Esophagus muscularis mucosa (tissue), 4 donors: ENCODE measurements at regions not wholly inside any gene's neighbourhood (a gene's known extent, or its start where the extent isn't known, plus 50 kb on each side); places are given as distances from the start of the nearest gene placed in this dataset.
"Not testable (repeated sequence)": the region's sequence is repeated elsewhere in the genome, so short reads cannot be mapped to it uniquely, and the experiment has no call there.

ENCODE experiments used
- DNase-seq: peaks from one replicate; pipeline ENCODE4 v3.0.0-alpha.2; 2017; ENCODE audit errors: extremely low spot score
- H3K27ac ChIP-seq, 4 donors: fragments of 200-600 bp; sonication (generic); replicated peaks in 1 of 4; 1 replicate in 3 of 4; 2 replicates in 1 of 4; pipeline ENCODE4 v1.5.1; 2016 to 2019; ENCODE audit warnings: mild to moderate bottlenecking in 1 of 4
- H3K27me3 ChIP-seq, 4 donors: fragments of 200-600 bp; sonication (generic); one replicate each; pipeline versions ENCODE4 v1.5.1 to v1.6.0; 2016 to 2019
- H3K36me3 ChIP-seq, 4 donors: fragments of 200-600 bp; sonication (generic); one replicate each; pipeline ENCODE4 v1.5.1; 2016 to 2019
- H3K4me1 ChIP-seq, 4 donors: fragments of 200-600 bp; sonication (generic); one replicate each; pipeline ENCODE4 v1.5.1; 2016 to 2019
- H3K4me3 ChIP-seq, 4 donors: fragments of 200-600 bp; sonication (generic); 1 replicate in 2 of 4; 2 replicates in 2 of 4; pipeline ENCODE4 v1.5.1; 2016 to 2019; ENCODE audit warnings: mild to moderate bottlenecking in 4 of 4, moderate library complexity in 1 of 4
- H3K9me3 ChIP-seq, 4 donors: fragments of 200-600 bp; sonication (generic); 1 replicate in 3 of 4; 2 replicates in 1 of 4; pipeline ENCODE4 v1.5.1; 2016 to 2019
- EP300 ChIP-seq: sonication (generic); formaldehyde crosslinking; IDR thresholded peaks from one replicate; pipeline ENCODE4 v1.6.1; 2017; ENCODE audit warnings: antibody characterized with exemption
- POLR2A ChIP-seq: fragments of 450-650 bp; IDR thresholded peaks from one replicate; pipeline ENCODE4 v1.6.1; 2017; ENCODE audit warnings: antibody characterized with exemption, moderate library complexity, mild to moderate bottlenecking, low read depth
- POLR2AphosphoS5 ChIP-seq, 2 donors: sonication (generic); formaldehyde crosslinking; IDR thresholded peaks; one replicate each; pipeline ENCODE4 v1.6.1; 2017; ENCODE audit warnings: antibody characterized with exemption in 2 of 2
- WGBS: methylation state at CpG from one replicate; pipeline ENCODE4 v1.1.5; 2018; 5-methylcytosine and 5-hydroxymethylcytosine counted together
- intact Hi-C: fragments of 100-400 bp; cut with DNase I; formaldehyde crosslinking; loops from one replicate; pipeline ENCODE4 v1.15.1; 2023
- TF ChIP-seq, protein P1 (sequence below), 3 experiments: fragments of 200-600 bp in 2 of 3; fragments of 450-650 bp in 1 of 3; sonication (generic) in 2 of 3; IDR thresholded peaks; one replicate each; pipeline ENCODE4 v1.5.1; 2017 to 2019; ENCODE audit warnings: antibody characterized with exemption in 3 of 3, mild to moderate bottlenecking in 2 of 3, moderate library complexity in 1 of 3

GRCh38 chr9:82424599-82425120 lies 436.1 kb downstream of the SPATA31D1 start:
- DNase-seq = no peak
- Histone ChIP-seq H3K36me3 (no peaks in the 10 kb centered on the region), H3K27ac (no peak overlapping the region), H3K27me3 (no peaks in the 10 kb centered on the region), H3K4me1 (peaks cover 0 to 27% (median 12%) of the 10 kb centered on the region in 4 donors), H3K9me3 (no peaks in the 10 kb centered on the region), H3K4me3 (no peak overlapping the region)
- TF ChIP-seq POLR2AphosphoS5 (IDR thresholded peaks at IDR 0.05) = no peak
- TF ChIP-seq EP300 = no peak
- intact Hi-C loops = no loop called here

- H3K4me1 ChIP-seq = no peaks in the 10 kb centered on the region
- H3K9me3 ChIP-seq = peaks cover 0 to 11% (median 0%) of the 10 kb centered on the region in 4 donors
- 100% methylated on average over 2 of the region's 18 CpGs for WGBS
- H3K4me3 ChIP-seq = no peak overlapping the region
- TF ChIP-seq POLR2AphosphoS5 (IDR thresholded peaks at IDR 0.05) = no peak
- TF ChIP-seq, protein P1, sequence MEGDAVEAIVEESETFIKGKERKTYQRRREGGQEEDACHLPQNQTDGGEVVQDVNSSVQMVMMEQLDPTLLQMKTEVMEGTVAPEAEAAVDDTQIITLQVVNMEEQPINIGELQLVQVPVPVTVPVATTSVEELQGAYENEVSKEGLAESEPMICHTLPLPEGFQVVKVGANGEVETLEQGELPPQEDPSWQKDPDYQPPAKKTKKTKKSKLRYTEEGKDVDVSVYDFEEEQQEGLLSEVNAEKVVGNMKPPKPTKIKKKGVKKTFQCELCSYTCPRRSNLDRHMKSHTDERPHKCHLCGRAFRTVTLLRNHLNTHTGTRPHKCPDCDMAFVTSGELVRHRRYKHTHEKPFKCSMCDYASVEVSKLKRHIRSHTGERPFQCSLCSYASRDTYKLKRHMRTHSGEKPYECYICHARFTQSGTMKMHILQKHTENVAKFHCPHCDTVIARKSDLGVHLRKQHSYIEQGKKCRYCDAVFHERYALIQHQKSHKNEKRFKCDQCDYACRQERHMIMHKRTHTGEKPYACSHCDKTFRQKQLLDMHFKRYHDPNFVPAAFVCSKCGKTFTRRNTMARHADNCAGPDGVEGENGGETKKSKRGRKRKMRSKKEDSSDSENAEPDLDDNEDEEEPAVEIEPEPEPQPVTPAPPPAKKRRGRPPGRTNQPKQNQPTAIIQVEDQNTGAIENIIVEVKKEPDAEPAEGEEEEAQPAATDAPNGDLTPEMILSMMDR (IDR thresholded peaks at IDR 0.05) = no peak
- no peak for TF ChIP-seq EP300
- no peak for TF ChIP-seq POLR2A
- no peaks in the 10 kb centered on the region for H3K36me3 ChIP-seq
- DNase-seq = no peak
- intact Hi-C loops = no loop called here
- H3K27ac ChIP-seq = no peak overlapping the region
- no peaks in the 10 kb centered on the region for H3K27me3 ChIP-seq
These were observed 442.5 kb downstream of the SPATA31D1 start for GRCh38 chr9:82431121-82431520.

DNA sequence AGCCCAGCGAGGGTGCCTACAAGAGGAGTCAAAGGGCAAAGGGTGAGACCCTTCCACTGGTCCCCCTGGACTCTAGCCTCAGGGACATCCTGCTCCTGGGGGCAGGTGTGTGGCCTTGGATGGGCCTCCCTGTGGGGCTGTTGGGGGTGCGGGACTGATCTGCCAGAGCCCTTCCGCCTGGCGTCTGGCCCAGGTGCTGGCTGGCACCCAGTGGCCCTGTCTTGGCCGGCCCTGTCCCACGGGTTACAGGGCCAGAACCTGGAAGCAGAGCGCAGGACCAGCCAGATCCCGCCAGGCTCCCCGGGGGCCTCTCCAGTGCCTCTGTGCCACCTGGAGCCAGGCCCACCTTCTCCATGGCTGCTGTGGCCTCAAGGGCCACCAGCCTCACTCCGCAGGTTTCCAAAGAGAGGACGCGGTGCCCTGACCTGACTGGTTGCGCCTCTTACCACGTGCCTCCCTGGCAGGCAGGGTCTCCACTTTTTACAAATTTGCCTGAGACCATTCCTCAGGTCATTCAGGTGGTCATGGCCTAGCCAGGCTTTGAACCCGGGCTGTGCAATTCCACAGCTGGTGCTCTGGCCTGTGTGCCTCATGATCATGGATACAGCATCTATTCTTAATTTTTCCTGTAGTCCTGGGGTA lies 444.8 kb downstream of the SPATA31D1 start:
- H3K36me3 ChIP-seq, H3K4me1 ChIP-seq, DNase-seq, H3K27me3 ChIP-seq, H3K4me3 ChIP-seq, H3K27ac ChIP-seq, intact Hi-C loops: not testable (repeated sequence)
- 100% methylated on average over 4 of the region's 15 CpGs for WGBS
- H3K9me3 ChIP-seq = peaks cover 0 to 15% (median 0%) of the 10 kb centered on the region in 4 donors

DNA sequence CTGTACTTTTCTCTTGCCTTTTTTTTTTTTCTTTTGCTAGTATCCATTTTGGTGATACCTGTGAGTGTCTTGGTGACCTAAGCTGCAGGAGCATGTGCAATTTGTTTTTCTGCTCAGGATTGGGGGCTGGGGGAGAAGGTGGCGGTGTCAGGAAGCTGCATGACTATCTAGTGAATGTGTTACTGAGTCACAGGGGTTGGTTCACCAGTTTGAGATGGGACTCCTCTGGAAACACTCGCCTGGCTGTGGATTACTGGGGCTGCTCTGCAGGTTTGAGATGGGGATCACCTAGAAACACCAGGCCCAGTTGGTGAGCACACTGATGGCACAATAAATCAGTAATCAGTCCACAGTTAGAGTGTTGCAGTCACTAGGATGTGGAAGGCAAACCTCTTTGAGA lies 447.9 kb downstream of the SPATA31D1 start:
- no peak for TF ChIP-seq POLR2AphosphoS5 (IDR thresholded peaks at IDR 0.05)
- TF ChIP-seq, protein P1 (IDR thresholded peaks at IDR 0.05) = no peak
- TF ChIP-seq EP300 = no peak
- TF ChIP-seq POLR2A = no peak
- intact Hi-C loops = no loop called here
- no peak overlapping the region for H3K27ac ChIP-seq
- no peak for DNase-seq
- no peaks in the 10 kb centered on the region for H3K27me3 ChIP-seq
- 84% methylated on average over 2 of the region's 2 CpGs for WGBS
- no peaks in the 10 kb centered on the region for H3K4me1 ChIP-seq
- no peaks in the 10 kb centered on the region for H3K36me3 ChIP-seq
- peaks cover 0 to 36% (median 3%) of the 10 kb centered on the region in 4 donors for H3K9me3 ChIP-seq
- no peak overlapping the region for H3K4me3 ChIP-seq

- H3K36me3 ChIP-seq, H3K4me3 ChIP-seq, H3K4me1 ChIP-seq, intact Hi-C loops, H3K27me3 ChIP-seq, H3K27ac ChIP-seq, DNase-seq: not testable (repeated sequence)
- peaks cover 0 to 38% (median 5%) of the 10 kb centered on the region in 4 donors for H3K9me3 ChIP-seq
- 96% methylated on average over 3 of the region's 3 CpGs for WGBS
These were observed 448.6 kb downstream of the SPATA31D1 start for GRCh38 chr9:82437183-82437582.

DNA sequence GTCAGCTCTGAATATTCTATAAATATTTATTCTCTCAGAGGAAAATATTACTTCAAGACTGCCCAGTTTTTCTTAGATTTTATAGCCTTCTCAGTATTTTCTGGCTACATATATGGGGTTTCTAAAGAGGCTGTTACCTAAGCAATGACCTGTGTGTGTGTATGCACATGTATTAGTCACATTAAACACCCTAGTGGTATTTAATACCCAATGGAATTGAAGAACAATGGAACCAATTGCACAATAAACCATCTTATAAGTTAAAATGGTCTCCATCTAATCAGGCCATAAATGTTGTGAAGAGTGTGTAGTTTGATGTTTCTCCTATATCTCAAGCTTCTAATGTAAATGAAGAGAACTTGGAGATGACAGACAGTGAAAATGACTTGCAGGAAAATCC lies 450.0 kb downstream of the SPATA31D1 start:
- DNase-seq = no peak
- H3K4me3 ChIP-seq = no peak overlapping the region
- H3K27ac ChIP-seq = no peak overlapping the region
- H3K4me1 ChIP-seq = no peaks in the 10 kb centered on the region
- no peaks in the 10 kb centered on the region for H3K36me3 ChIP-seq
- intact Hi-C loops = no loop called here
- H3K27me3 ChIP-seq = no peaks in the 10 kb centered on the region
- H3K9me3 ChIP-seq = peaks cover 0 to 38% (median 5%) of the 10 kb centered on the region in 4 donors
- TF ChIP-seq POLR2A (no peak), EP300 (no peak), POLR2AphosphoS5 (IDR thresholded peaks at IDR 0.05) (no peak)
- TF ChIP-seq, protein P1 (IDR thresholded peaks at IDR 0.05) = no peak
